ENCODE measurements at regions not wholly inside any gene's neighbourhood (a gene's known extent, or its start where the extent isn't known, plus 50 kb on each side); places are given as distances from the start of the nearest gene placed in this dataset.

DNA sequence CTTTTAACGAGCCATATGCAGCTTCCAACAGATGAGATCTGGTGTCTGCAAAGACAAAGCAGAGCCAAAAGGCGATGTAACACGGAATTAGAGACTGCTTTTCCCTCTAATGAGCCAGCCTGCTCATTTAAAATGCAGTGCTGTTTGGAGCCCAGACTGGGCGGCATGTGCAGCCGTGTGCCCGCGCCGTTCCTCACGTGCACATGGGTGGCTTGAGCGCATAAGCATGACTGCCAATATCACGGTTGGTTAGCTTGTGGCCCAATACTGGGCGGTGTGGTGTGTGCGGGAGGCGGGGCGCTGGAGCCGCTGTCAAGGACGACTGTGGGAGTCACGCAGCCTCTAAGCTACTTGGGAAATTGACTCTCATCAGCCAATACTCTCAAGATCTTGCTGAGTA, 87.0 kb upstream of the SCOC start:
- TF ChIP-seq POLR2A (IDR thresholded peaks at IDR 0.05) (no peak), POLR2AphosphoS5 (IDR thresholded peaks at IDR 0.05; ENCODE audit: insufficient read depth in 1 of 2, low read depth in 1 of 2) (no peak)
- TF ChIP-seq, protein P1, sequence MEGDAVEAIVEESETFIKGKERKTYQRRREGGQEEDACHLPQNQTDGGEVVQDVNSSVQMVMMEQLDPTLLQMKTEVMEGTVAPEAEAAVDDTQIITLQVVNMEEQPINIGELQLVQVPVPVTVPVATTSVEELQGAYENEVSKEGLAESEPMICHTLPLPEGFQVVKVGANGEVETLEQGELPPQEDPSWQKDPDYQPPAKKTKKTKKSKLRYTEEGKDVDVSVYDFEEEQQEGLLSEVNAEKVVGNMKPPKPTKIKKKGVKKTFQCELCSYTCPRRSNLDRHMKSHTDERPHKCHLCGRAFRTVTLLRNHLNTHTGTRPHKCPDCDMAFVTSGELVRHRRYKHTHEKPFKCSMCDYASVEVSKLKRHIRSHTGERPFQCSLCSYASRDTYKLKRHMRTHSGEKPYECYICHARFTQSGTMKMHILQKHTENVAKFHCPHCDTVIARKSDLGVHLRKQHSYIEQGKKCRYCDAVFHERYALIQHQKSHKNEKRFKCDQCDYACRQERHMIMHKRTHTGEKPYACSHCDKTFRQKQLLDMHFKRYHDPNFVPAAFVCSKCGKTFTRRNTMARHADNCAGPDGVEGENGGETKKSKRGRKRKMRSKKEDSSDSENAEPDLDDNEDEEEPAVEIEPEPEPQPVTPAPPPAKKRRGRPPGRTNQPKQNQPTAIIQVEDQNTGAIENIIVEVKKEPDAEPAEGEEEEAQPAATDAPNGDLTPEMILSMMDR (IDR thresholded peaks at IDR 0.05), result no peak

Measured in vagina (tissue), 2 donors.